ENCODE measurements at regions not wholly inside any gene's neighbourhood (a gene's known extent, or its start where the extent isn't known, plus 50 kb on each side); places are given as distances from the start of the nearest gene placed in this dataset.

DNA sequence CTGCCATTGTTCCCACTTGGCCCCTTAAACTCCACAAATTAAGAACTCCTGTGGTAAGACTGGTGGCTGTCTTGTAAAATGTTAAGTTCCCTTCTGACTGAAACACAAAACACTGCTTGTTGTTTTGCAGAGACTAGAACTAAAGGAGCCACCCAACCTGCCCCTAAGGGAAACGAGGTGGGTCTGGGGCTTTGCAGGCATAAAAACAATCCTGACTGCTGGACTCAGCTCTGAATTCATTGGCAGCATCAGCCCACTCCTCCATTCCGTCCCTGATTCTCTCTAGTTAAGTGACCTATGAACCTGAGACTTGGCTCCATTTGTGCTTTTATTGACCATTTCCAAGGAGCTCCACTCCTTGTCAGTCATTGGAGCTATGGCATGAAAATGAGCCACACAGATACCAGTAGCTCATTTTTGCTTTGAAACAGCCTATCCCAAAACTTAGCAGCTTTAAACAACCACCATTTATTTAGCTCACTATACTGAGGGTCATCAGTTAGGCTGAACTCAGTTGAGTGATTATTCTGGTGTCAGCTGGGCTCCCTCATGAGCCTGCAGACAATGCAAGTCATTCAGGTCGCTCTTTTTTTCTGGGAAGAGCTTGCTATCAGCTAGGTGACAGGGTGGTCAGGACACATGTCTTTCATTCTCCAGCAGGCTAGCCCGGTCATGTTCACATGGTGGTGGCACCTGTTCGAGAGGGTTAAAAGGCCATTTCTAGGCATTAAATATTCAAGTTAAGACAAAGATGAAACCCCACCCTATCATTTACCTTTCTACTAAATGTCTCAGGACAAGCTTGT is 175.1 kb upstream of the CTNNB1 start:
- TF ChIP-seq, protein P1, sequence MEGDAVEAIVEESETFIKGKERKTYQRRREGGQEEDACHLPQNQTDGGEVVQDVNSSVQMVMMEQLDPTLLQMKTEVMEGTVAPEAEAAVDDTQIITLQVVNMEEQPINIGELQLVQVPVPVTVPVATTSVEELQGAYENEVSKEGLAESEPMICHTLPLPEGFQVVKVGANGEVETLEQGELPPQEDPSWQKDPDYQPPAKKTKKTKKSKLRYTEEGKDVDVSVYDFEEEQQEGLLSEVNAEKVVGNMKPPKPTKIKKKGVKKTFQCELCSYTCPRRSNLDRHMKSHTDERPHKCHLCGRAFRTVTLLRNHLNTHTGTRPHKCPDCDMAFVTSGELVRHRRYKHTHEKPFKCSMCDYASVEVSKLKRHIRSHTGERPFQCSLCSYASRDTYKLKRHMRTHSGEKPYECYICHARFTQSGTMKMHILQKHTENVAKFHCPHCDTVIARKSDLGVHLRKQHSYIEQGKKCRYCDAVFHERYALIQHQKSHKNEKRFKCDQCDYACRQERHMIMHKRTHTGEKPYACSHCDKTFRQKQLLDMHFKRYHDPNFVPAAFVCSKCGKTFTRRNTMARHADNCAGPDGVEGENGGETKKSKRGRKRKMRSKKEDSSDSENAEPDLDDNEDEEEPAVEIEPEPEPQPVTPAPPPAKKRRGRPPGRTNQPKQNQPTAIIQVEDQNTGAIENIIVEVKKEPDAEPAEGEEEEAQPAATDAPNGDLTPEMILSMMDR (IDR thresholded peaks at IDR 0.05) = no peak
- TF ChIP-seq POLR2A (IDR thresholded peaks at IDR 0.05) = no peak
